ENCODE measurements at regions not wholly inside any gene's neighbourhood (a gene's known extent, or its start where the extent isn't known, plus 50 kb on each side); places are given as distances from the start of the nearest gene placed in this dataset.
"Not testable (repeated sequence)": the region's sequence is repeated elsewhere in the genome, so short reads cannot be mapped to it uniquely, and the experiment has no call there.

- TF ChIP-seq POLR2A (IDR thresholded peaks at IDR 0.05; ENCODE audit: low read length); GATA1 (IDR thresholded peaks at IDR 0.05; ENCODE audit: low read depth, low read length): not testable (repeated sequence)
Observed at GRCh38 chr4:3956165-3956867, 190.1 kb downstream of the ADRA2C start.

Measured in erythroblast (primary cell).